GM12892 (cell line): ENCODE measurements at regions not wholly inside any gene's neighbourhood (a gene's known extent, or its start where the extent isn't known, plus 50 kb on each side); places are given as distances from the start of the nearest gene placed in this dataset.

Source experiments
- DNase-seq: peaks from one replicate; pipeline ENCODE4 v3.0.0; 2011; ENCODE audit not compliant: insufficient read length
- FAIRE-seq: peaks from 2 replicates; lab custom pipeline; 2011; peaks lifted over from hg19 to GRCh38; lab: Jason Lieb, UNC
- POLR2A ChIP-seq: IDR thresholded peaks from 2 replicates; pipeline ENCODE4 v1.6.1; 2011; ENCODE audit warnings: low read depth, low read length, control low read depth
- POLR2AphosphoS5 ChIP-seq: IDR thresholded peaks from 2 replicates; pipeline ENCODE4 v1.6.1; 2011; ENCODE audit warnings: low read depth, low read length, control low read depth
- TAF1 ChIP-seq: IDR thresholded peaks from 2 replicates; pipeline ENCODE4 v1.6.1; 2011; ENCODE audit warnings: low read depth, mild to moderate bottlenecking, control low read depth, low read length, borderline replicate concordance

GRCh38 chr17:79527306-79527705 lies 83.5 kb downstream of the RBFOX3 start:
- DNase-seq, result no peak
- FAIRE-seq, result no peak
- TF ChIP-seq POLR2A (no peak), TAF1 (no peak), POLR2AphosphoS5 (no peak)

- FAIRE-seq (no peak), DNase-seq (no peak)
- TF ChIP-seq TAF1 (no peak), POLR2A (no peak), POLR2AphosphoS5 (no peak)
Measured at GRCh38 chr17:79525793-79526677, 84.8 kb downstream of the RBFOX3 start.

- TF ChIP-seq TAF1, result no peak
- no peak for TF ChIP-seq POLR2A
- TF ChIP-seq POLR2AphosphoS5, result no peak
- FAIRE-seq (no peak), DNase-seq (no peak)
Measured at GRCh38 chr17:79524213-79525187, 86.4 kb downstream of the RBFOX3 start.

GRCh38 chr17:79522414-79522813 lies 88.4 kb downstream of the RBFOX3 start:
- no peak for DNase-seq
- FAIRE-seq, result no peak
- TF ChIP-seq TAF1 (no peak), POLR2AphosphoS5 (no peak), POLR2A (no peak)

DNA sequence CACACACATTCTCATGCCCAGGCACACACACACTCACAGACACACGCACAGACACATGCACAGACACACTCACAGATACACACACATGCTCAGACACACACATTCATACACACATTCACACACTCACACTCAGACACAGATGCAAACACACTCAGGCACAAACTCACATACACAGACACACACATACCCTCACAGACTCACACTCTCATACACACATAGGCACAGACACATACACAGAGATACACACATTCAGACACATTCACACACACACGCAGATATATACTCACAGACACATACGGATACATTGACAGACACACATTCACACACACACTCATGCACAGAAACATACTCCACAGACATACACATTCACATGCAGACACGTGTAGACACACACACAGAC lies 89.6 kb downstream of the RBFOX3 start:
- TF ChIP-seq POLR2A, result no peak
- TF ChIP-seq TAF1, result no peak
- no peak for TF ChIP-seq POLR2AphosphoS5
- DNase-seq (no peak), FAIRE-seq (no peak)

GRCh38 chr17:79520167-79521165 lies 90.4 kb downstream of the RBFOX3 start:
- FAIRE-seq (no peak), DNase-seq (no peak)
- TF ChIP-seq POLR2AphosphoS5, result no peak
- no peak for TF ChIP-seq POLR2A
- no peak for TF ChIP-seq TAF1

- TF ChIP-seq TAF1 (no peak), POLR2A (no peak), POLR2AphosphoS5 (no peak)
- FAIRE-seq, result no peak
- no peak for DNase-seq
Measured at GRCh38 chr17:79519601-79520000, 91.2 kb downstream of the RBFOX3 start.

DNA sequence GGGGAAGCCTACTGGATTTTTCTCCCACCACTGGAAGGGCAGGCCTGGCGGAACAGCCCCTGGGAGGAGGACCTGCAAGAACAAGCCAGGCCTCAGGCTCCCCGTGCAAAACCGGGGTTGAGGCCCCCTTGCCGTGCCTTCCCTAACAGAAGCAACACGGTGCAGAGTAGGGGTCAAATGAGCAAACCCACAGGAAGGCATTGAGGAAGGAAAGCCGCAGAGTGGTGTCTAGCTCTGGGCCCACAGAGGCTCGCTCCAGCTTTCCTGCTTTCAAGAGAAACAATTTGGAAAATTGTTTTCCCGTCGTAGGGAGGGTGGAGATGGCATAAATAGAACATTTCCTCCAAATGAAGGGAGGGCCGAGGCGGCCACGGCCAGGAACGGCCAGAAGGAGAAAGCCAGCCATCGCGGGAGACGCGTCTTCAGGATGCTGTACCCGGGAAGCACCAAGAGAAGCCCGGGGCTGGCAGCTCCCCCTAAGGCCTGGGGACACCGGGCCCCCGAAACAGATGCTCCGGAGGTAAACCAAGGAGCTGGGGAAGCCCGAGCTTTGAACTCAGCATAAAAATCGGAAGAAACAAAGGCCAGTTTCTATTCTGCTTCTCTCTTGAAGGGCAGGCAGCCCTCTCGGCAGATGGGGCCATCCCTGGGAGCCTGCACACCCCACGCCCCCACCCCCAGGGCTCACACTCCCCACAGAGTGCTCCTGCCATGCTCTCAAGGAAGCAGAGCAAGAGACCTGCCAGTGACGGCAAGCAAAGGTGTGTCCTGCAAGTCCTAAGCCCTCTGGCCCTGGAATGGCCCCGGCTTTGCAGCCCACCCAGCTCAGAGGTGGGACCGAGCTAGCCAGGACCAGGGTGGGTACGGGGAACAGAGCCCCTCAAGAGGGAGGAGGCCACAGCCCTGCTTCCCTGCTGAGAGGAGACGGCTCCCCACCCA lies 92.0 kb downstream of the RBFOX3 start:
- no peak for FAIRE-seq
- no peak for TF ChIP-seq TAF1
- no peak for TF ChIP-seq POLR2A
- no peak for TF ChIP-seq POLR2AphosphoS5
- no peak for DNase-seq

GRCh38 chr17:79517827-79518584 lies 92.8 kb downstream of the RBFOX3 start:
- FAIRE-seq, result no peak
- TF ChIP-seq POLR2AphosphoS5 (no peak), TAF1 (no peak), POLR2A (no peak)

More at GRCh38 chr17:79517827-79518584, 92.8 kb downstream of the RBFOX3 start:
- DNase-seq, result no peak
